Left hindlimb (tissue), 1 donor: ENCODE measurements at regions not wholly inside any gene's neighbourhood (a gene's known extent, or its start where the extent isn't known, plus 50 kb on each side); places are given as distances from the start of the nearest gene placed in this dataset.

Source experiments
- DNase-seq: peaks from one replicate; pipeline ENCODE4 v3.0.0-alpha.2; 2018

DNA sequence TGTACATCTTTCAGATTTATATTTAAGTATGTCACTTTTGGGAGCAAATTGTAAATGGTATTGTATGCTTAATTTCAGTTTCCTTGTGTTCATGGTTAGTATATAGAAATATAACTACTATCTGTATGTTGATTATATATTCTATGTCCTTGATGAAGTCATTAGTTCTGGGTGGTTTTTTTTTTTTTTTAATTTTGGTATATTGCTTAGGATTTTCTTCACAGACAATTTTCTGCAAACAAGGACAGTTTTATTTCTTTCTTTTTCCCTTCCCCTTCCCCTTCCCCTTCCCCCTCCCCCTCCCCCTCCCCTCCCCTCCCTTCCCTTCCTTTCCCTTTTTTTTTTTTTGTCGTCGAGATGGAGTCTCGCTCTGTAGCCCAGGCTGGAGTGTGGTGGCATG lies 430.0 kb downstream of the TYW1 start:
- no peak for DNase-seq

DNA sequence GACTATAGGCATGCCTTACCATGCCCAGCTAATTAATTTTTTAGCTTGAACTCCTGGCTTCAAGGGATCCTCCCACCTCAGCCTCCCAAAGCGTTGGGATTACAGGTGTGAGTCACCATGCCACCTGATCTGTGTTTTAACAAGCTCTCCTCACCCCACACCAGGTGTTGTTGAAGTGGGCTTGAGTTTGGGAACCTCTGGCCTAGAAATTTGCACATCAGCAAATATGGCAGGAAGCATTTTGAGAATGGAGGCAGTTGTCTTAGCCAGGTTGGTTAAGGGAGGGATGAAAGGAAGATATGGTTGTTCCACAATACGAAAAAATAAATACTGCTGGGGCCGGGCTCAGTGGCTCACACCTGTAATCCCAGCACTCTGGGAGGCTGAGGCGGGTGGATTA lies 433.1 kb downstream of the TYW1 start:
- DNase-seq, result no peak

DNA sequence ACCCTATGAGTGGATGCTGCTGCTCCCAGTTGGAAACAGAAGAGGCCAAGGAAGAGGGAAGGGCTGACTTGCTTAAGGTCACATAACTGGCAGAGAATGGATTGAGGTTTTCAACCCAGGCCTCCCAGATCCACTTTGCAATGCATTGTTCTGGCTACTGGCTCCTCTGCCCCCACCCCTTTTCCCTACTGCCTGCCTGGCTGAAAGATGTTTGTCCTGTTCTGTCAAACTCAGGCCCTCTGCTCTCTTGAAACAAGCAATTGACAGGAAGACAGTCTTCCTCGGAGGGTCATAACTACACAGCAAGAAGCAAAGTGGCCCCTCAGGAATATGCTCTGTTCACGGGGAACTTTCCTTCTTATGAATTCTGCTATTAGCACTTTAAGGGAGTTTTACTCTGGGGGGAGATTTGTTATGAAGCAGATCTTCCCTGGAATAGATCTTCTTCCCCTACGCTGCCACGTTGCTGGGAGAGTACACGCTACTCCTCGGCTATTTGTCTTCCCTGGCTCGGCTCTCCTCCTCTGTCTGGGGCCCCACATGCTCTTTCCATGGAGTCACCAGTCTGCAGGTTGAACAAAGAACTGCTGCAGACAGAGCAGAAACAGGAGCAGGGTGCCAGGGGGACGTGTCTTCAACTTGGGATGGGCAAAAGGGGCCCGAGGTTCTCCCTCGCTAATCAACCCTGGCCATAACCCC lies 436.1 kb downstream of the TYW1 start:
- DNase-seq, result no peak

DNA sequence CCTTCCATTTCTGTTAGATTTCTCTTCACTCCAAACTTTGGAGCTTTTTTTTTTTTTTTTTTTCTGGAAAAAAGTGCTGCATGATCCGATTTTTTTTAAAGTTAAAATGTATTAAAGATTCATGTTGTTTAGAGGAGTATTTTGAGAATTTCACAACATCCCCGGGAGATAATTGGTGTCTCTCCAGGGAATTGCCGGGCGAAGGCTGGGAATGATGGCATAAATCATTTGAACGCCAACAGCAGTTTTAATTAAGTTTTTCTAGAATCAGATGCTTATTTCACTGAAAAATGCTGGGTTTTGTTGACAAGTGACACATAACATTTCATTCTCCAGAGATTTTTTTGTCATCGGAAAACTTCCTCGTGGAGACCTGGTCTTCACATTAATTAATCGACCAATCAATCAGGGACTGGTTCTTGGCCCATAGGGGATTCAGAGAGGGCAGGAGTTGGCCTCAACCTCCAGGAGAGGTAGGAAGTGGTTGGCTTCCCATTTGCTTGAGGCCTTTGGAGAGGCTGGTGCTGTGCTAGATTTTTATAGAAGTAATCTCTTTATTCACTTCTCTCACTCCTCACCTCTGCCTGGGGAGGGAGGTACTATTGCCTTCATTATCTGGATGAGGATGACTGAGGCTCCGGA lies 439.4 kb downstream of the TYW1 start:
- no peak for DNase-seq

DNA sequence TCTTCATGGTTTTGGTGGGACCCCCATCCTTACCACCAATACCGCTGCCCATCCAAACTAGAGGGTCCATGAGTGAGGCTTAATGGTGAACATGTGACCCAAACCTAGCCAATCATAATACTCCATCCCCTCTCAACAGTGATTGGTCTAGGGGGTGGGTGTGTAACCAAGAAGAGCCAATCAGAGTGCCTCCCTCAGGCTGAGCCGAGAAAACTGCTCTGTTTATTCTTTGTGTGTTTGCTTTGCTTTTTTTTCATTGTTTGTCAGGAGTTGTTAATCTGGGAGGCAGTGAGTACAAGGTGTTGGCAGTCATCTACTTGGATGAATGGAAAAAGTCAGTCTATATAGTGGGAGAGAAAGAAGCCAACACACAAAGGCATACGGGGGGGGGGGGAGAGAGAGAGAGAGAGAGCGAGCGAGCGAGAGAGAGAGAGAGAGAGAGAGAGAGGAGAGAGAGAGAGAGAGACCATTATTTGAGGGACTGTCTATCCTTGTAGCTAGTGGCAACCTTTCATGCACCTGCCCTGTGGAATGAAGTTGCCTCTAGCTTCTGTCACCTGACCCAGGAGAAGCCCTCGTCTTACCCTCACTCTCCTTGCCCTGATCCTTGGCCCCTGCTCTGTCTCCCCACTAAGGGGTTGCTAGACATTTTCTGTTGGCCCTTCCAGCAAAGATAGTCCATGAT lies 441.7 kb downstream of the TYW1 start:
- no peak for DNase-seq

DNA sequence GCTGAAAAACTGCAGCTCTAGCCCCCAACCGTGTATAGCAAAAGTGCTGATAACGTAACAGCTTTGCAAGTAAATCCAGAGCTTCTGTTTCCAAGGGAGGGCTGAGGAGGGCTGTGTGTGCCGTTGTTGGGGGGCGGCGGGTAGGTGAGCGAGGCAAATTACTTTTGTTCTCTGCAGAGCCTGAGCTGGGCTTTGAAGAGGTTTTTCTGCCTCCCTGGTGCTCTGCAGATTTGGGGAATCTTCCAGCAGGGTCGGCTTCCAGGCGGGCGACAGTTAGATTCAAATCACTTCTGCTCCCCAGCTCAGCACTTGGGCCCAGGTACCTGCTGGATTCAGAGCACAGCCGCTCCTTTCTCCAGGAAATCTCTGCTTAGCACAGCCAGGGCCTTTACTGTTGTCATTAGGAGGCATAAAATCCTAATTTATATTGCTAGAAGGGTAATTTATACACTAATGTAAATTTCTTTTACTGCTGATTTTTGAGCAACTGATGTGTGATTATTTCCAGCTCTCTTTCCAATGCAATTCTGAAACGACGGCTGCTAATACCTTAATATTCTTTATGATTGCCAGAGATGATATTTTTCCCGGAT lies 442.4 kb downstream of the TYW1 start:
- DNase-seq, result no peak

DNA sequence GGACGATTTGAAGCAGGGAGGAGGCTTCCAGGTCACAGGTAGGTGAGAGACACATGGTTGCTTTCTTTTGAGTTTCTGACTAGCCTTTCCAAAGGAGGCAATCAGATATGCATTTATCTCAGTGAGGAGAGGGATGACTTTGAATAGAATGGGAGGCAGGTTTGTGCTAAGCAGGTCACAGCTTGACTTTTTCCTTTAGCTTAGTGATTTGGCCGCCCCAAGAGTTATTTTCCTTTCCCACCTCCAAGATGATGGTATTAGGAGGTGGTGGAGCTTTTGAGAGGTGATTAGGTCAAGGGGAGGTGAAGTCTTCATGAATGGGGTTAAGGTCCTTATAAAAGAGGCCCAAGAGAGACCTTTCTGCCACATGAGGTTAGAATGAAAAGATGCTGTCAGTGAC lies 443.7 kb downstream of the TYW1 start:
- DNase-seq, result no peak

DNA sequence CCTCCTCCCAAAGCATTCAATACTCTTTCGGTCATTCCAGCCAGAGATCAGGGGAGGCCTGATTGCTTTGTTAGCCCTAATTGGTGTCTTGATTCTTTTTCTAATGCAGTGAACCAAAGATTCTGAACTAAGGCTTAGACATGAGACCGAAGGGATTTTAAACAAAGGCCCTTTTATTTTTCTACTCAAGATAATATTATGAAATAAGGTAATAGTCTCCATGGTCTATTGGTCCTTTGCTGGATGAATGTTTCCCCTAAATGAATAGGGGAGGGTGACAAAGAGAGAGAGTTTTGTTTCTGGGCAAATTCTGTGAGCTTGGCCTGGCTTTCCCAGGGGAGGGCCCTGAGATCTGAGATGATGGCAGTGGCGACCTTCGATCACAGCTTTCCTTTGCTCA lies 449.1 kb downstream of the TYW1 start:
- no peak for DNase-seq

DNA sequence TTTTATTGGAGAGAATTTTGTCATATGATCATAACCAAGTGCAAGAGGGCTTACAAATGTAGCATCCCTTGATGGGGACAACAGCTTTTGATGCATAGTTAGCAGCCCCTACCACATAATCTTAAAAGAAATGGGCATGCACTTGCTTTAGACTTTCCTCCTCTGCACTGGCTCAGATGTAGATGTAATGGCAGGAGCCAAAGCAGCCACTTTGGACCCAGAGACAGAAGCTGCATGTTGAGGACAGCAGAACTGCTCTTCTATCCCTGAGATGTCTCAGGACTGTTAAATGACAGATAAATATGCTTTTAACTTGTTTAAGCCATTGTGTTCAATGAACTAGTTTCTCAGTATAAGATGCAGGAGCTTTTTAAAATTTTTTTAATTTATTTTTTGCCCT lies 450.7 kb downstream of the TYW1 start:
- no peak for DNase-seq

DNA sequence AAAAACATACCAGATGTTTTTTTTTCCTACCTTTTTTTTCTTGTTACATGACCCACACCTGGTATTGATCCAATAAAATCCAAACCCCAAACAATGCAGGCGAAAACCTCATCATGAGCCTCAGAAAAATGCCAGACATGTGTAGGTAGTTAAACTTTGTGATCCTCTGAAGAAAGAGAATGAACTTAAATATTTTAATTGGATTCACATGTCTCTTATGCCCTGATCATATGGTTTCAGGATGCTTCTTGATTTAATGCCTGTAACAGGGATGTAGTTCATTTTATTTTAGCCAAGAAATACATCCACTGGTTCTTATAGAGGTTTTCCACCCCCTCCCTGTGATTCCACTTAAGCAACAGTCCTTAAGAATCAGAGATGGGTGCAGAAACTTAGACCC lies 451.6 kb downstream of the TYW1 start:
- DNase-seq, result no peak

DNA sequence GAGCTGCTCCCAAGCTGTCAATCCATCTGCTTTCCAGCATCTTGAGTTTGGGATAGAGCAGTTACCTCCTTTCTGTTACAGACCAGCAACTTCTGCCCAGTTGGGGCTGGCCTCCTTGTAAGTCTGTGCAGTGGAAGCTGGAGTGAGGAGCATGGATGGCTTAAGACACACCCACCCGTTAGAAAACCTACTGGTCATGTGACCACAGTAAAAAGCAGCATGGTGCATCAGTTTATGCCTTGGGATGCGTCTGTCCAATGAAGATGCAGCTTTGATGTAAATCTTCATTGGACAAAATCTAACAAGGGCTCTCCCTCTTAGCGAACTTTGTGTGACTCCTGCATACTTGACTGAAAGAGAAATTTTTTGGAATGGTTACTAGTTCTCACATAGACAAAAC lies 453.5 kb downstream of the TYW1 start:
- no peak for DNase-seq

DNA sequence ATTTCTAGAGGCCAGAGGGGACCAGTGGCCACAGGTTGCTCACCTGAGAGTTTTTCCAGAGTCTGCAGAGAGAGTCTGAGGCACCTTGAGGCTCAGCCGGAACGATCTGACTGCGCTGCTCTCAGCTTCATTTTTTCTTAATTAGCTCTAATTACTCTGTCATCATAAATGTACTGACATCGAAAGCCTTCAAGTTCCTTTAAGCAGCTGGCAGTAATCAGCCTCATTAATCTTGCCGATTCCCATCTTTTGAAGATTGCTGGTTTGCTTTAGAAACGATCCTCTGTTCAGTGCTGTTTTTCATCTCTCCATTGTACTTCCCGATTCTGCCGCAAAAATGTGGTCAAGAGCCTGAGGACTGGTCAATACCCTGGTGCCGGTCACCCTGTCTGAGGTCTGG lies 454.7 kb downstream of the TYW1 start:
- DNase-seq, result no peak

DNA sequence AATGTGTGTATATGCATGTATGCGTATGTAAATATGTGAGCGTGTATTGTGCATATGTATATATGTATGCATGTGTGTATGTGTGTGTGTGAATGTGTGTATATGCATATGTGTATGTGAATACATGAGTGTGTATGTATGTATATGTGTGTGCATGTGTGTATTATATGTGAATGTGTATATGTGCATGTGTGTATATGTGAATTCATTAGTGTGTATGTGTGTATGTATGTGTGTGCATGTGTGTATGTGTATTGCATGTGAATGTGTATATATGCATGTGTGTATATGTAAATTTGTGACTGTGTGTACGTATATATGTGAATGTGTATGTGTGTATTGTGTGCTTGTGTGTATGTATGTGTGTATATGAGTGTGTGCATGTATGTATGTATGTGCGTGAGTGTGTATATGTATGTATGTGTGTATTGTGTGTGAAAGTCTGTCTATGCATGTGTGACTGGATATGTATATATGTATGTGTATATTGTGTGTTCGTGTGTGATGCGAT lies 455.9 kb downstream of the TYW1 start:
- no peak for DNase-seq

DNA sequence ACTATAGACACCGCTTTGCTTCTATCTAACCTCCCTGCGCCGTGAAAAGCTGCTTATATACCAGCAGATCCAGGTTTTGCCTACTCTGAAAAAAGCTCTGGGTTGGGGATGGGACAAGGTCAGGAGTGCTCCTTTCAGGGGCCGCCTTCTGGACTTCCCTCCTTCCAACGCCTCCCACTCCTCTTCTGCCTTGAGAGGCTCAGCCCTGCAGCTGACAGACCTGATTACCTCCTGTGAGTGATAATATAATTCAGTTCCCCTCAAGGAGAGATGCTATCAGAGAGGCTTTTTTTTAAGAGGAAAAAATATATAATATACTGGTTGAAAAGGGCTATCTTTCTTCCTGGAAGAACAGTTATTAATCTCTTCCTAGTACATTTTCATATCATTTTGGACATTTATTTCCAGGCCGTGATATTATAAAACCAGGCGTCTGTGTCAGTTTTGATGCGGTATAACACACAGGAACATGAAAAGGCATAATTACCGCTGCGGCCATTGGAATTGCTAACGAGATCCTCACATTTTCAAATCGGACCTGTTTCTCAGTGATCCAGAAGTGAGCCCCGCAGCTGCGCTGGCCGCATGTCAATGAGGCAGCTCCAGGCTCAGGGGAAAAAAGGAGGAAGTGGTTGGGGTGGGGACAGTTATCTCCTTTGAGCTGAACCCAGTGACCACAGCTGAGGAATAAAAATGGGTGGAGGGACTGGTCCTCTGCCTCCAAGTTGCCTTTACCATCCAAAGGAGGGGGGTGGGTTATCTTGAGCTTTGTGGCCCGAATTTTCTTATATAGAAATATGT lies 457.1 kb downstream of the TYW1 start:
- DNase-seq, result no peak

DNA sequence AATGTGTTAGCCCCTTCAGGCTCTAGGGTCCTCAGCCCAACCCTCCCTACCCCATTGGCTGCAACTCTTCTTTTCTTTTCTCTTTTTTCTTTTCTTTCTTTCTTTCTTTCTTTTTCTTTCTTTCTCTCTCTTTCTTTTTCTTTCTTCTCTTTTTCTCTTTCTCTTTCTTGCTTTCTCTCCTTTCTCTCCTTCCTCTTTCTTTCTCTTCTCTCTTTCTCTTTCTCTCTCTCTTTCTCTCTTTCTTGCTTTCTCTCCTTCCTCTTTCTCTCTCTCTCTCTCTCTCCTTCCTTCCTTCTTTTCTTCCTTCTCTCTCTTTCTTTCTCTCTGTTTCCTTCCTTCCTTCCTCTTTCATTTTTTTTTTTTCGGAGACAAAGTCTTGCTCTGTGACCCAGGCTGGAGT lies 458.9 kb downstream of the TYW1 start:
- DNase-seq, result no peak

DNA sequence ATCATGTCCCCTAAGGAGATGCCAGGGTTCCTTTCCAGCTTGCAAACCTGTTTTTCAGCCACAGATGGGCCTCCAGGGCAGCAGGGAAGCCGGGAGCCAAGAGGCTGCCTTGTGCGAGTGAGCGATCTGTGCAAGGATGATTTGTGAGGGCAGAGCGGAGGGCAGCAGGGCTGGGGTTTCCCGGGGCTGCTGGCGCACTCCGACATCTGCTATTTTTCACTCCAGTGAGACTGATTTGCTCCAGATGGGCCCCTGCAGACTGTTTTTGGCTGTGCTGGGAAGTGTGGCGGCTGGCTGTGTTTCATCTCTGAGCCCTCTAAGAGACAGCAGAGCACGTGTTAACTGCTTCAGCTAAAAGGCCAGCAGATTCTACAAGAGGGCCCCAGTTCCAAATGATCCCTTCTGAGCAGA lies 466.2 kb downstream of the TYW1 start:
- peak; percentile 86 for DNase-seq

DNA sequence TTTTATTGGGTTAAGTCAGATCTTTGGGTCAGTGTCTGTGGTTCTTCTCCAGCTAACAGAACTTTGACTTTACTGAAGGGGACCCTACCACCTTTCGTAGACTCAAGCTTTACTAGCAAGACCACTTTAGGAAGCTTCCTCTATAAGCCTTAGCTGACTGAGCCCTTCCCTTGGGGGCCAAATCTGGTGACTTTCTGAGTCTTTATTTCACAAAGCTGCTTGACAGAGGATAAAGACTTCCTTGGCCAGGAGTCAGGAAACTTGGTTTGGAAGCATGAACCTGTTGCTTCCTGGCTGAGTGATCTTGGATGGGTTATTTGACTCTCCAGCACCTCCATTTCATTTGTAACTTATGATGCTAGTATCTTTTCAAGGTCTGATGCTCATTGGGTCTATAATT lies 466.7 kb downstream of the TYW1 start:
- no peak for DNase-seq

DNA sequence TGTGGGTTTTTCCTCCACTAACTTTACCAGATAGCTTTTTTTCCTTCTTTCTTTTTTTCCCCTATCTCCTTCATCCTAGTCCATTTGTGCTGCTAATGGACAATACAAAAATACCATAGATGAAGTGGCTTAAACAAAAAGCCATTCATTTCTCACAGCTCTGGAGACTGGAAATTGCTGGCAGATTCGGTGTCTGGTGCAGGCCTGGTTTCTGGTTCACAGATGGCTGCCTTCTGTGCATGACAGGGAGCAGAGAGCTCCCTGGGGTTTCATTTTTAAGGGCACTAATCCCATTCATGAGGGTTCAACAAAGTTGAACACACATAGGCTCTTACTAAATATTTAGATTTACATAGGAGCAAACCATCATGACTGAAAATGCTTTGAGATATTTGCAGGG lies 467.4 kb downstream of the TYW1 start:
- no peak for DNase-seq

DNA sequence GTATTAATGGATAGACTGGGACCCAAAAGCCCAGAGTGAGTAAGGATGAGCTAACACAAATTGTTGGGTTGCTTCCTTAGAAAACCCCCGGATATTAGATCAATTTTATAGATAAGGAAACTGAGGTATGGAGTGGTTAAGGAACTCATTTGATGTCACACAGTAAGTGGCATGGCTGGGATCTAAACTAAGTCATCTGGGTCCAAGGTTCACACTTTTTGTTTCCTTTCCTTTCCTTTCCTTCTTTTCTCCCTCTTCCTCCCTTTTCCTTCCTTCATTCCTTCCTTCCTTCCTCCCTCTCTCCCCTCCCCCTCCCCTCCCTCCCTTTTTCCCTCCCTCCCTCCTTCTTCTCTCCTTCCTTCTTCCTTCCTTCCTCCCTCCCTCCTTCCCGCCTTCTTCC lies 469.5 kb downstream of the TYW1 start:
- DNase-seq, result no peak

DNA sequence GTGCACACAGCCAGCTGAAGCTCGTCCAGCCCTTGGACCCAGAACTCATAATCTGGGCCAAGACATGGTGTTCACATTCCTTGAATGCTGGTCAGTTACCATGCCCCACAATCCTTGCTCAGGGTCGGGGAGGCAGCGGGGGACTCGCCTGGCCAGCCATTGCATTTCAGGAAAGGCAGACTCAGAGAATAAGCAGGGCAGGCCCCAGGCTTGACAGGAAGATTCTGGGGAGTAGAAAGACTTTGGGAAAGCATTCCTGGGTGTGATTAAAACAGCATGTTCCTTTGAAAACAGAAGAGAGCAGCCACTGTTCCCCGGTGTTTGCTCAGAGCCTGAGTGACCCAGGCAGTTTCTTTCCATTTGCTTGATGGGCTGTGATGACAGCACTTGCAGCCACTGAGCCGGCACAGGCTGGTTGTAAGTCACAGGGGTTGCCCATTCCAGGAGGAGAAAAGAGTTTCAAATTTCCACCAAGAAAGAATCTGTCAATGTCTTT lies 473.7 kb downstream of the TYW1 start:
- DNase-seq, result peak; percentile 68

DNA sequence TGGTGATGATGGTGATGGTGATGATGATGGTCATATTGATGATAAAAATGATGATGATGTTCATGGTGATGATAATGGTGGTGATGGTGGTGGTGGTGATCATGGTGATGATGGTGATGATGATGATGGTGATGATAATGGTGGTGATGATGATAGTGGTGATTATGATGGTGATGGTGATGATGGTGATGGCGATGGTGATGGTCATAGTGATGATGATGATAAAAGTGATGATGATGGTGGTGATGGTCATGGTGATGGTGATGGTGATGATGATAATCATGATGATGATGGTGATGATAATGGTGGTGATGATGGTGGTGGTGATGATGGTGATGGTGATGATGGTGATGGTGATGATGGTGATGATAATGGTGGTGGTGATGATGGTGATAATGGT lies 478.7 kb downstream of the TYW1 start:
- no peak for DNase-seq

DNA sequence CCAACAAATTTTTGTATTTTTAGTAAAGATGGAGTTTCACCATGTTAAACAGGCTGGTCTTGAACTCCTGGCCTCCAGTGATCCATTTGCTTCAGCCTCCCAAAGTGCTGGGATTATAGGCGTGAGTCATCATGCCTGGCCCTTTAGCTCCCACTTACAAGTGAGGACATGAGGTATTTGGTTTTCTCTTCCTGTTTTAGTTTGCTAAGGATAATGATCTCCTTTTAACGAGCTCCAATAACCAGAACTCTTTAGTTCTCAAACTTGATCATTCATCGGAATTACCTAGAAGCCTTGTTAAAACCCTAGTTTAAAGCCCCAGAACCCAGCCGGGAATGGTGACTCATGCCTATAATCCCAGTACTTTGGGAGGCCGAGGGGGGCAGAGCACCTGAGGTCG lies 481.4 kb downstream of the TYW1 start:
- DNase-seq, result no peak

DNA sequence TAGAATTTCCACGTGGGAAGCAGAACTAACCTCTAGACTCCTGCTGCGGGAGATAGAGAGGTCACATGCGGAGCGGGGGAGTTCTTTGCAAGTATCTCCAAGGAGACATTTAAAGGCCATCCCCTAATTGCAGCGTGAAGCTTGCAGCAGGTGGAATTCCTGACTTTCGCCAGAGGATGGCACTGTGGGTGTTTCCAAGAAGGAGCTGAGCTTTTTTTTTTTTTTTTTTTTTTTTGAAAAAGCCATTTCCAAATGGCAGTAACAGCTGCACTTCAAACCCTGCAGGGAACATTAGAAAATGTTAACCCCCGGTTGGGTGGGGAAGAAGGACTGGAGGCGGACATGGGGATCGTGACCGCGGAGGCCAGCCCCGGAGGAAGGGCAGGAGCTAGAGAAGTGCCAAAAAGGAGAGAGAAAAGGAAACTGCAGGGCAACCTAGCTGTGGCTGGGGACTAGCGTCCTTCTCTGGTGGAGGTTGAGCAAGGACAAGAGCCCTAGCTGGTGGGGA lies 487.7 kb downstream of the TYW1 start:
- DNase-seq, result peak; percentile 66
